Fibroblast of lung (primary cell): ENCODE measurements at regions not wholly inside any gene's neighbourhood (a gene's known extent, or its start where the extent isn't known, plus 50 kb on each side); places are given as distances from the start of the nearest gene placed in this dataset.

ENCODE experiments used
- EZH2 ChIP-seq: IDR thresholded peaks from 2 replicates; pipeline ENCODE4 v1.5.1; 2012; ENCODE audit warnings: low read length, control low read depth, mild to moderate bottlenecking; ENCODE audit errors: missing control alignments
- TF ChIP-seq, protein P1 (sequence below), 2 donors: IDR thresholded peaks in 1 of 2; conservative IDR thresholded peaks in 1 of 2; 1 replicate in 1 of 2; 2 replicates in 1 of 2; pipeline ENCODE4 v1.5.1; 2011 to 2012; ENCODE audit warnings: low read length in 2 of 2, control low read depth in 1 of 2, inconsistent platforms in 1 of 2, low read depth in 1 of 2, mild to moderate bottlenecking in 1 of 2

- no peak for TF ChIP-seq EZH2
- TF ChIP-seq, protein P1, sequence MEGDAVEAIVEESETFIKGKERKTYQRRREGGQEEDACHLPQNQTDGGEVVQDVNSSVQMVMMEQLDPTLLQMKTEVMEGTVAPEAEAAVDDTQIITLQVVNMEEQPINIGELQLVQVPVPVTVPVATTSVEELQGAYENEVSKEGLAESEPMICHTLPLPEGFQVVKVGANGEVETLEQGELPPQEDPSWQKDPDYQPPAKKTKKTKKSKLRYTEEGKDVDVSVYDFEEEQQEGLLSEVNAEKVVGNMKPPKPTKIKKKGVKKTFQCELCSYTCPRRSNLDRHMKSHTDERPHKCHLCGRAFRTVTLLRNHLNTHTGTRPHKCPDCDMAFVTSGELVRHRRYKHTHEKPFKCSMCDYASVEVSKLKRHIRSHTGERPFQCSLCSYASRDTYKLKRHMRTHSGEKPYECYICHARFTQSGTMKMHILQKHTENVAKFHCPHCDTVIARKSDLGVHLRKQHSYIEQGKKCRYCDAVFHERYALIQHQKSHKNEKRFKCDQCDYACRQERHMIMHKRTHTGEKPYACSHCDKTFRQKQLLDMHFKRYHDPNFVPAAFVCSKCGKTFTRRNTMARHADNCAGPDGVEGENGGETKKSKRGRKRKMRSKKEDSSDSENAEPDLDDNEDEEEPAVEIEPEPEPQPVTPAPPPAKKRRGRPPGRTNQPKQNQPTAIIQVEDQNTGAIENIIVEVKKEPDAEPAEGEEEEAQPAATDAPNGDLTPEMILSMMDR (conservative IDR thresholded peaks at IDR 0.05 in 1 of 2, IDR thresholded peaks at IDR 0.05 in 1 of 2; ENCODE audit: low read depth in 1 of 2, low read length in 2 of 2) = no peak
These were observed 216.5 kb downstream of the MID1IP1 start for GRCh38 chrX:39017716-39018115.
